Hepatocyte (in vitro differentiated cells): ENCODE measurements at regions not wholly inside any gene's neighbourhood (a gene's known extent, or its start where the extent isn't known, plus 50 kb on each side); places are given as distances from the start of the nearest gene placed in this dataset.

Experiments
- DNase-seq: peaks from one replicate; pipeline ENCODE4 v3.0.0-alpha.2; 2016; ENCODE audit warnings: low spot score
- H2AFZ ChIP-seq: fragments of 200-600 bp; sonication (generic); 2 replicates; pipeline ENCODE4 v1.6.0; 2016; ENCODE audit warnings: antibody characterized with exemption, mild to moderate bottlenecking
- H3K27ac ChIP-seq: fragments of 200-600 bp; sonication (generic); 2 replicates; pipeline ENCODE4 v1.5.1; 2016; ENCODE audit warnings: mild to moderate bottlenecking
- H3K27me3 ChIP-seq: fragments of 200-600 bp; sonication (generic); 2 replicates; pipeline ENCODE4 v1.6.1; 2016
- H3K36me3 ChIP-seq: fragments of 200-600 bp; sonication (generic); replicated peaks from 2 replicates; pipeline ENCODE4 v1.5.1; 2016; ENCODE audit warnings: low read depth; ENCODE audit not compliant: insufficient read depth
- H3K4me1 ChIP-seq: fragments of 200-600 bp; sonication (generic); 2 replicates; pipeline ENCODE4 v1.5.1; 2016; ENCODE audit warnings: mild to moderate bottlenecking, moderate library complexity; ENCODE audit not compliant: insufficient read depth
- H3K4me2 ChIP-seq: fragments of 200-600 bp; sonication (generic); 2 replicates; pipeline ENCODE4 v1.6.0; 2016
- H3K4me3 ChIP-seq: fragments of 200-600 bp; sonication (generic); 2 replicates; pipeline ENCODE4 v1.5.1; 2016; ENCODE audit warnings: mild to moderate bottlenecking
- H3K79me2 ChIP-seq: fragments of 200-600 bp; sonication (generic); 2 replicates; pipeline ENCODE4 v1.6.0; 2017; ENCODE audit warnings: mild to moderate bottlenecking
- H3K9me2 ChIP-seq: fragments of 200-600 bp; sonication (generic); replicated peaks from 2 replicates; pipeline ENCODE4 v1.6.0; 2017; ENCODE audit warnings: mild to moderate bottlenecking; ENCODE audit not compliant: insufficient read depth
- H3K9me3 ChIP-seq: fragments of 200-600 bp; sonication (generic); 2 replicates; pipeline ENCODE4 v1.5.1; 2016; ENCODE audit warnings: low read depth, mild to moderate bottlenecking
- H4K20me1 ChIP-seq: fragments of 200-600 bp; sonication (generic); 2 replicates; pipeline ENCODE4 v1.6.0; 2016; ENCODE audit warnings: mild to moderate bottlenecking; ENCODE audit not compliant: insufficient read depth, poor library complexity, severe bottlenecking
- CTCF ChIP-seq: fragments of 200-600 bp; sonication (generic); IDR thresholded peaks from 2 replicates; pipeline ENCODE4 v1.5.1; 2016; ENCODE audit warnings: antibody characterized with exemption, mild to moderate bottlenecking; ENCODE audit not compliant: poor library complexity
- EZH2 ChIP-seq: fragments of 200-600 bp; sonication (generic); IDR thresholded peaks from 2 replicates; pipeline ENCODE4 v1.6.1; 2016; ENCODE audit warnings: antibody characterized with exemption, mild to moderate bottlenecking, borderline replicate concordance
- EZH2phosphoT487 ChIP-seq: fragments of 200-600 bp; sonication (generic); IDR thresholded peaks from one replicate; pipeline ENCODE4 v1.6.1; 2018; ENCODE audit warnings: antibody characterized with exemption, mild to moderate bottlenecking, low read depth, moderate library complexity; ENCODE audit not compliant: unreplicated experiment, severe bottlenecking
- WGBS: methylation state at CpG from one replicate; pipeline ENCODE4 v1.1.6; 2016; ENCODE audit warnings: low lambda C conversion rate; ENCODE audit errors: missing lambda C conversion rate; 5-methylcytosine and 5-hydroxymethylcytosine counted together

GRCh38 chr2:239668042-239668441, 267.2 kb upstream of the HDAC4 start:
- Histone ChIP-seq H4K20me1 (no peaks in the 10 kb centered on the region), H3K9me2 (no peaks in the 10 kb centered on the region), H3K4me2 (no peak overlapping the region), H3K36me3 (no peaks in the 10 kb centered on the region), H3K27ac (no peak overlapping the region), H3K79me2 (no peaks in the 10 kb centered on the region), H3K27me3 (no peaks in the 10 kb centered on the region), H3K4me3 (no peak overlapping the region), H3K4me1 (no peaks in the 10 kb centered on the region), H3K9me3 (no peaks in the 10 kb centered on the region), H2AFZ (no peak overlapping the region)
- no peak for TF ChIP-seq EZH2phosphoT487
- WGBS: 78% methylated on average over 8 of the region's 8 CpGs
- no peak for DNase-seq

GRCh38 chr2:239667431-239667985, 266.7 kb upstream of the HDAC4 start:
- Histone ChIP-seq H3K9me3 (no peaks in the 10 kb centered on the region), H3K27me3 (peaks cover 5% of the 10 kb centered on the region)
- WGBS: 88% methylated on average over 10 of the region's 10 CpGs

GRCh38 chr2:239666855-239667376, 266.1 kb upstream of the HDAC4 start:
- WGBS: 66% methylated on average over 11 of the region's 11 CpGs
- TF ChIP-seq EZH2: no peak
- no peak for TF ChIP-seq CTCF
- TF ChIP-seq EZH2phosphoT487: no peak

More at GRCh38 chr2:239667431-239667985, 266.7 kb upstream of the HDAC4 start:
- no peak for DNase-seq
- H3K27ac ChIP-seq: no peak overlapping the region
- H2AFZ ChIP-seq: no peak overlapping the region
- H3K79me2 ChIP-seq: no peaks in the 10 kb centered on the region
- no peaks in the 10 kb centered on the region for H3K9me2 ChIP-seq
- H3K36me3 ChIP-seq: no peaks in the 10 kb centered on the region
- no peak overlapping the region for H3K4me2 ChIP-seq
- no peaks in the 10 kb centered on the region for H3K4me1 ChIP-seq
- H4K20me1 ChIP-seq: no peaks in the 10 kb centered on the region
- no peak for TF ChIP-seq EZH2
- no peak for TF ChIP-seq CTCF
- no peak for TF ChIP-seq EZH2phosphoT487
- H3K4me3 ChIP-seq: no peak overlapping the region

GRCh38 chr2:239666053-239666854, 265.4 kb upstream of the HDAC4 start:
- 95% methylated on average over 18 of the region's 18 CpGs for WGBS
- Histone ChIP-seq H4K20me1 (no peaks in the 10 kb centered on the region), H2AFZ (no peak overlapping the region), H3K9me2 (no peaks in the 10 kb centered on the region), H3K79me2 (no peaks in the 10 kb centered on the region), H3K27me3 (peaks cover 7% of the 10 kb centered on the region), H3K36me3 (no peaks in the 10 kb centered on the region), H3K27ac (no peak overlapping the region), H3K9me3 (no peaks in the 10 kb centered on the region), H3K4me3 (no peak overlapping the region), H3K4me1 (no peaks in the 10 kb centered on the region), H3K4me2 (no peak overlapping the region)
- no peak for TF ChIP-seq CTCF
- no peak for TF ChIP-seq EZH2phosphoT487
- no peak for TF ChIP-seq EZH2
- DNase-seq: no peak

More at GRCh38 chr2:239666855-239667376, 266.1 kb upstream of the HDAC4 start:
- Histone ChIP-seq H3K9me2 (no peaks in the 10 kb centered on the region), H4K20me1 (no peaks in the 10 kb centered on the region), H3K9me3 (no peaks in the 10 kb centered on the region), H3K4me1 (no peaks in the 10 kb centered on the region), H2AFZ (no peak overlapping the region), H3K79me2 (no peaks in the 10 kb centered on the region), H3K4me2 (no peak overlapping the region), H3K27me3 (peaks cover 7% of the 10 kb centered on the region), H3K36me3 (no peaks in the 10 kb centered on the region), H3K4me3 (no peak overlapping the region), H3K27ac (no peak overlapping the region)
- DNase-seq: no peak
